ENCODE measurements at regions not wholly inside any gene's neighbourhood (a gene's known extent, or its start where the extent isn't known, plus 50 kb on each side); places are given as distances from the start of the nearest gene placed in this dataset.
"Not testable (repeated sequence)": the region's sequence is repeated elsewhere in the genome, so short reads cannot be mapped to it uniquely, and the experiment has no call there.

GRCh38 chr13:90882551-90882950 lies 464.9 kb upstream of the MIR17HG start:
- no peak for DNase-seq (ENCODE audit: low spot score)

GRCh38 chr13:90883592-90883991 lies 463.9 kb upstream of the MIR17HG start:
- DNase-seq (ENCODE audit: low spot score) = no peak

DNA sequence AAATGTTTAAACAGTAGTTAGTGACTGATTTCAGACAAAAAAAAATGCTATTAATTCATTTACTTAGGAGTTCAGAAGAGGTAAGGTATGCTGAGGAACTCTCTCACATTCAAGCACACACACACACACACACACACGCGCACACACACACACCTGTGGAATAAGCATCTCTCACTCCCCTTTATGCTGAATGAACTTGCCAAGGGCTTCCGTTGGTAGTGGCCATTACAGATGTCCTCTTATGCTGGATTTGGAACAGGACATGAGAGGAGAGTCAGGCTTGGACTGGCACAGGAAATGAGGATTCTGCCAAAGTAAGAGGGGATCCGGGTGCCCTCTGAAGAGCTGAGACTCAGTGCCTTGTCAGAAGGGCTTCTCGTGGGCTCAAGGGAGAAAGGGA lies 463.4 kb upstream of the MIR17HG start:
- no peak for DNase-seq (ENCODE audit: low spot score)

GRCh38 chr13:90889906-90890834 lies 457.3 kb upstream of the MIR17HG start:
- no peak for DNase-seq (ENCODE audit: low spot score)

DNA sequence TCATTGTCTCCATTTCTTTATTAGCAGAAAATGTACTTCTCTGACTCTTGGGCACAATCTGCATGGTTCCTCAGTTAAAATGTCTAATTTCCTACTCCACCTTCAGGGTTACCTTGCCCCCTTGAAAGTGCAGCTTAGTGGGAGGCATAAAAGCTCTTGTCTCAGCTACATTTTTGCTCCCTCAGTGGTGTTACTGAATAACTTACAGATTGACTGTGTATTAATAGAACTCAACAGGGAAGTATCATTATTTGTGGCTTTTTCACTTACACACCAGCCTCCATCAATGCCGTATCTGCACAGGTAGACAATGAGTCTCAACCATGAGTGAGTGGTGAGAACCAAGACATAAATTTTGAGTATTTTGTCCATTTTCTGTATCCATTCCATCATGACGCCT lies 456.2 kb upstream of the MIR17HG start:
- DNase-seq (ENCODE audit: low spot score) = no peak

GRCh38 chr13:90893199-90893598 lies 454.3 kb upstream of the MIR17HG start:
- not testable (repeated sequence) for DNase-seq (ENCODE audit: low spot score)

GRCh38 chr13:90896002-90896401 lies 451.5 kb upstream of the MIR17HG start:
- no peak for DNase-seq (ENCODE audit: low spot score)

GRCh38 chr13:90898811-90899210 lies 448.7 kb upstream of the MIR17HG start:
- DNase-seq (ENCODE audit: low spot score) = no peak

- no peak for DNase-seq (ENCODE audit: low spot score)
Observed at GRCh38 chr13:90899416-90899815, 448.1 kb upstream of the MIR17HG start.

- no peak for DNase-seq (ENCODE audit: low spot score)
Observed at GRCh38 chr13:90902255-90902654, 445.2 kb upstream of the MIR17HG start.

DNA sequence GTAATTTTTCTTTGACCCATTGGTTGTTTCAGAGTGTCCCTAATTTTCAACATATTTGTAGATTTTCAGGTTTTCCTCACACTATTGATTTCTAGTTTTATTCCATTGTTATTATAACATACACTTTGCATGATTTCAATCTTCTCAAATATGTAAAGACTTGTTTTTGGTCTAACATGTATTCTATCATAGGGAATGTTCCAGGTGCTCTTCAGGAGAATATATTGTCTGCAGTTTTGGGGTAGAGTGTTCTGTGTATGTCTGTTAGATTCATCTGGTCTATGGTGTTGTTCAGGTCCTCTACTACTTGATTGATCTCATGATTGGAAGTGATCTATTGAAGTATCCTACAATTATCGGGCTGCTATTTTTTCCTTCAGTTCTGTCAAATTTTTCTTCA lies 440.9 kb upstream of the MIR17HG start:
- no peak for DNase-seq (ENCODE audit: low spot score)

GRCh38 chr13:90908792-90909191 lies 438.7 kb upstream of the MIR17HG start:
- no peak for DNase-seq (ENCODE audit: low spot score)

- DNase-seq (ENCODE audit: low spot score) = no peak
Observed at GRCh38 chr13:90910018-90910639, 437.4 kb upstream of the MIR17HG start.

- no peak for DNase-seq (ENCODE audit: low spot score)
Observed at GRCh38 chr13:90912247-90912646, 435.2 kb upstream of the MIR17HG start.

DNA sequence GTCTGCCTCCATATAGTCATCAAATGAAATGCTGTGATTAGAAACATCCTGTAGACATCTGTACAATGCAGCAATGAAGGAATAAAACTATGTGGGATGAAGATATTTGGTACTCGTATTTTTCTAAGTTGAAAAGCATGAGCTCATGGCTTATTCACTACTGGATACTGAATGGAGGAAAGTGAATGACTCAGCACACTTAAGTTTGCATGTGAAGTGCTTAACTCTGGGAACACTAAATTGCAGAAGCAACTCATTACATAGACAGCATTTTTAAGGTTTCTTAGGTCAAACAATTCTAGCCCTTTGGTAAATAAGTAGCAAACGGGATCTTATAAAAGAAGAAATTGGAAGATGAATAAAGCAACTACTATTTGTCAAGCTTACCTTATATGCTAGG lies 429.0 kb upstream of the MIR17HG start:
- no peak for DNase-seq (ENCODE audit: low spot score)

GRCh38 chr13:90919153-90919552 lies 428.3 kb upstream of the MIR17HG start:
- no peak for DNase-seq (ENCODE audit: low spot score)

DNA sequence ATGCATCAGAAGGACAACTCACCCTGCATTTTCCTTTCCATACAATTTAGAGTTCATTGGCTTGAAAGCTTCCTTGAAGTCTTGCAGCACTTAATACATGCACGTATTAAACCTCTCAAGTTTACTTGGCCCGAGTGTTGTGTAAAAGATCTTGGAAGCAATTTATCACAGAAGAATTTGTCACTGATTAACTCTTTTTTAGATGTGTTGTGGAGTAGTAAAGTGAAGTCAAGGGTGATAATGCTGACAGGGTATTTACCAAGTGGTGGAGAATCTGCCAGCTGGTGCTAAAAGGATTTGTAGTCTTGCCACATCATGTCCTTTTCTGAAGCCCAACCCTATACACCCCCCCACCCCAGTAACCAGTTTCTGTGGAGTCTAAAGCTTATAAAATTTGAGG lies 421.0 kb upstream of the MIR17HG start:
- no peak for DNase-seq (ENCODE audit: low spot score)

DNA sequence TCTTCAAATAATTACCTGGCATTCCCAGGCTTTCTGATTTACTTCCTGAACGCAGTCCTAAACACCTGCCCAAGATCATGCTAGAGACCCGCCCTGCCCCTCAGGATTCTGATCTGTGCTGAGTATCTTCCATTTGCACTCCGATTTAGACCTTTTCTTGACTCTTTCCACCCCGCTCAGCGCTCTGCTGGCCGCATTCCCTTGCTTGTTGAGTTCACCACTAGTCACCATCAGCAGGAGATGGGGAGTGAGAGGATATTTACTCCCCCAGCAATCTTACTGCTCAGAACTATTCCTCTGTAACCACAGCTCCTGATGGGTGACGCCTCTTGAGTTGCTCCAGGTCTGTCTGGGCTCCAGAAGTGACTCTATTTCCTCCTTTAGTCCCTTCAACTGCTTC lies 419.4 kb upstream of the MIR17HG start:
- no peak for DNase-seq (ENCODE audit: low spot score)

DNA sequence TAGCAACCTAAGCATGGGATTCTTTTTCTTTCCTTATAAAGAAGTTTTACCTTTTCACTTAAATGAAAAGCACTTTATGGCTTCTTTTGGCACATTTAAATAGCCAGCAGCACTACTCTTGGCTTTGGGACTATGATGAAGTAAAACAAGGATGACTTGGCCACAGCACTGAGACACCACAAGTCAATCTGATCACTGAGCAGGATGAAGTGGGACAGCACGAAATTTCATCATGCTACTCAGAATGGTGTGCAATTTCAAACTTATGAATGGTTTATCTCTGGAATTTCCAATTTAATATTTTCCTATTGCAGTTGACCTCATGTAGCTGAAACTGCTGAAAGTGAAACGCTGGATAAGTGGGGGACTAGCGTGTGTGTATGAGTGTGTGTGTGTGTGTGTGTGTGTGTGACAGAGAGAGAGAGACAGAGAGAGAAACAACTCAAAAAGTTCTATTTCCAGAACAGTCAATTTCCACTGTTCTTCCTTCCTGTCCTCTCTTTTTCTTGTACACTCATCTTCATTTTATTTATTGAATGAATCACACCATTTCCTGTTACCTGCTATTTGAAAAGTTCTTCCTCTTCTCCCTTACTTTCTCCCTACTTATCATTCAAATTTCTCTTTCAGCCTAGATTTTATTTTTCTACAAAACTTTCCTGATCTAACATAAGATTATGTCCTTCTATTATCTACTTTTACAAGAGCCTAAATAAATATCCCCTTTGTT lies 414.2 kb upstream of the MIR17HG start:
- DNase-seq (ENCODE audit: low spot score) = no peak

DNA sequence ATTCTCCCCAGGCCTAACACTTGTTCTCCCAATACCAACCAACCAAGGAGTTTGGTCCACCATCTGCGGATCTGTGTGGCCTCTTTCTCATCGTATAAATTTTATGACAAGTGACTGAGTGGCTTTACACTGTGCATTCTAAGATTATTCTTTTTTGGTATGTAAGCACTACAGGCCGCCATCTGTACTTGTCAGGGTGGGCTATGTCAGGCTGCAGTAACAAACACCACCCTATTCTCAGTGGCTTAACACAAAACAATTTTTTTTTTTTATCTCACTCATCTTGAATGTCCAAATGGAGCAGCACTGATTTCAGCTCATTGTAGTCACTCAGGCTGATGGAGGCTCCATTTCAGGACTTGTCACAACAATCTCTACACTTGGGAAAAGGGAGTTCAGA lies 412.7 kb upstream of the MIR17HG start:
- no peak for DNase-seq (ENCODE audit: low spot score)

GRCh38 chr13:90938848-90939247 lies 408.6 kb upstream of the MIR17HG start:
- DNase-seq (ENCODE audit: low spot score) = no peak

- no peak for DNase-seq (ENCODE audit: low spot score)
Observed at GRCh38 chr13:90943946-90944345, 403.5 kb upstream of the MIR17HG start.

GRCh38 chr13:90945146-90945545 lies 402.3 kb upstream of the MIR17HG start:
- DNase-seq (ENCODE audit: low spot score) = not testable (repeated sequence)
